ENCODE measurements at regions not wholly inside any gene's neighbourhood (a gene's known extent, or its start where the extent isn't known, plus 50 kb on each side); places are given as distances from the start of the nearest gene placed in this dataset.

GRCh38 chr6:122524056-122524455 lies 52.4 kb upstream of the SERINC1 start:
- Mint-ChIP-seq H3K4me1 (no peaks in the 10 kb centered on the region), H3K36me3 (no peaks in the 10 kb centered on the region), H3K27ac (no peak overlapping the region), H3K4me3 (no peak overlapping the region), H3K27me3 (peaks cover 6% of the 10 kb centered on the region), H3K9me3 (peaks cover 0 to 1% (median 0%) of the 10 kb centered on the region in 3 donors)

DNA sequence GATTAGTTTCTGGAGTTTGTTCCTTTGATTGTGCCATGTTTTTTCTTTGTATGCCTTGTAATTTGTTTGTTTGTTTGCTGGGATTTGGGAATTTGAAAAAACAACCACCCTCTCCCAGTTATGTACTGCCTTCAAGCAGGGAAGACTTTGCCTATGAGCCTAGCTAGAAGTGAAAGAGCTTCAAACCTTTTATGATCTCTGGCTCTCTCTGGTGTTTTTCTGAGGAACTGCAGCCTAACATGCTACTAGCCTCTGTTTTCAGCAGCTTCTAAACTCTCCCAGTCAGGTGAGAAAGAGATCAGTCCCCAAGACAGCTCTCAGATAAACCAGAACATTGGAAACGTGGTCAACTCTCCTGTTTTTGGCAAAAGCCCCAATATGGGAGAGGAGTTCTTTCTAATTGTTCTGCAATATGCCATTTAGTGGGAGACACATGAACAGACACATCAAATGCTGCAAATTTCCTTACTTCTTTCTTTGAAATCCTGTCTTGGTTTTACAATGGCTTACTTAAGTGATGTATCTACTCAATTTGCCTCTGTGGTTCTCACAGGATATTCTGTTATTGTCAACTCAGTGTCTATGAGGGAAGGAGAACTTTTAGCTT lies 58.9 kb upstream of the SERINC1 start:
- Mint-ChIP-seq H3K36me3 (no peaks in the 10 kb centered on the region), H3K4me3 (no peak overlapping the region), H3K27me3 (peaks cover 4% of the 10 kb centered on the region), H3K27ac (no peak overlapping the region), H3K9me3 (no peaks in the 10 kb centered on the region), H3K4me1 (no peaks in the 10 kb centered on the region)

- H3K27me3 Mint-ChIP-seq = peaks cover 3% of the 10 kb centered on the region
- no peaks in the 10 kb centered on the region for H3K36me3 Mint-ChIP-seq
- H3K9me3 Mint-ChIP-seq = peaks cover 0 to 4% (median 0%) of the 10 kb centered on the region in 3 donors
- H3K4me1 Mint-ChIP-seq = no peaks in the 10 kb centered on the region
- peak overlapping the region in 1 of 3 donors; percentile 35 for H3K27ac Mint-ChIP-seq
- no peak overlapping the region for H3K4me3 Mint-ChIP-seq
These were observed 61.9 kb upstream of the PKIB start for GRCh38 chr6:122548281-122548680.

GRCh38 chr6:122548820-122549219 lies 61.4 kb upstream of the PKIB start:
- no peak overlapping the region for H3K27ac Mint-ChIP-seq
- H3K9me3 Mint-ChIP-seq = peaks cover 0 to 4% (median 0%) of the 10 kb centered on the region in 3 donors
- H3K27me3 Mint-ChIP-seq = peaks cover 3% of the 10 kb centered on the region
- no peaks in the 10 kb centered on the region for H3K4me1 Mint-ChIP-seq
- H3K36me3 Mint-ChIP-seq = no peaks in the 10 kb centered on the region
- H3K4me3 Mint-ChIP-seq = no peak overlapping the region

DNA sequence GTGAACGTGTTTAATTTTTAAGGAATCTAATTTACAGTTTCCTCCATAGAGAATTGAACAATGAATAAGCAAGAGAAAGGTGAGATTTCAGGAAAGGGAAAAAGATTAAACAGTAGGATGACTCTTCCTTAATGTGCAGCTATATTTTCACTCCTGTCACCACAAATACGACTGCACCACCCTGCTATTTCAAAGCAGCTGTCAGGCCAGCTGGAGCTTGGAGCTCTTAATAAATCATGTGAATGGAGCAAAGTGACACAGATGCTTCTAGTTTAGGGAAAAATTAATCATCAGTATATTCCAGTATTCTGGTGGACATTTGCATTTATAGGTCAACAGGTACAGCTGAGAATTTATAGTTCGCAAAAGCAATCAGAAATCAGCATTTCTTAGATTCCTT lies 56.5 kb upstream of the PKIB start:
- peaks cover 3% of the 10 kb centered on the region for H3K27me3 Mint-ChIP-seq
- H3K4me1 Mint-ChIP-seq = no peaks in the 10 kb centered on the region
- H3K9me3 Mint-ChIP-seq = peaks cover 0 to under 1% (median under 1%) of the 10 kb centered on the region in 3 donors
- peak overlapping the region in 1 of 3 donors; percentile 23 for H3K27ac Mint-ChIP-seq
- no peak overlapping the region for H3K4me3 Mint-ChIP-seq
- H3K36me3 Mint-ChIP-seq = peaks cover under 1% of the 10 kb centered on the region

DNA sequence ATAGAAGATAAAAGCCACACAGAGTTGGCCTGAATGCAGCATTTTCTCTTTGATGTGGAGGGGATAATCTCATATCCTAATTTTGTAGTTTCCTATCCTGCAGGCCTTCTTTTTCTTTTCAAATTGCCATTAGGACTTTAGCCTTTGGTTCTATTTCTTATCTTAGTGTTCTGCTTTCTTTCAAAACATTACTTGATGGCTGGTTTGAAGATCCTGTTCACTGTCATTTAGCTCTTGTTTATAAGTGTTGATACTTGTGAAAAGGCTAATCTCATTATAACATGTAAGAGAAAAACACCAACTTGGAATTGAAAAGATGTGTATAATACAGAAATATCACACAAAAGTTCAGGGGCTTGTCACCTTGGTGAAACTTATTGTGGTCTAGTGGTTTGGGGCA lies 54.6 kb upstream of the PKIB start:
- no peaks in the 10 kb centered on the region for H3K4me1 Mint-ChIP-seq

GRCh38 chr6:122558080-122558479 lies 52.1 kb upstream of the PKIB start:
- H3K27me3 Mint-ChIP-seq = no peaks in the 10 kb centered on the region
- H3K27ac Mint-ChIP-seq = no peak overlapping the region
- H3K4me1 Mint-ChIP-seq = no peaks in the 10 kb centered on the region
- peaks cover 3% of the 10 kb centered on the region for H3K36me3 Mint-ChIP-seq
- peaks cover 6 to 18% (median 15%) of the 10 kb centered on the region in 3 donors for H3K9me3 Mint-ChIP-seq
- no peak overlapping the region for H3K4me3 Mint-ChIP-seq

More for the DNA sequence above, 54.6 kb upstream of the PKIB start:
- Mint-ChIP-seq H3K4me3 (no peak overlapping the region), H3K27ac (no peak overlapping the region), H3K9me3 (peaks cover 3 to 5% (median 4%) of the 10 kb centered on the region in 3 donors), H3K36me3 (peaks cover 3% of the 10 kb centered on the region), H3K27me3 (peaks cover 3% of the 10 kb centered on the region)

All from IgD-negative memory B cell (primary cell).